IPS-18a (cell line): ENCODE measurements at regions not wholly inside any gene's neighbourhood (a gene's known extent, or its start where the extent isn't known, plus 50 kb on each side); places are given as distances from the start of the nearest gene placed in this dataset.
"Not testable (repeated sequence)": the region's sequence is repeated elsewhere in the genome, so short reads cannot be mapped to it uniquely, and the experiment has no call there.

Experiments used
- H3K27ac ChIP-seq: one replicate; pipeline ENCODE4 v1.5.1; 2013; ENCODE audit warnings: low read length
- H3K27me3 ChIP-seq: one replicate; pipeline ENCODE4 v1.6.1; 2013; ENCODE audit warnings: mild to moderate bottlenecking, low read length; ENCODE audit not compliant: control insufficient read depth, insufficient read depth
- H3K36me3 ChIP-seq: one replicate; pipeline ENCODE4 v1.6.1; 2013; ENCODE audit warnings: low read depth, low read length; ENCODE audit not compliant: control insufficient read depth
- H3K4me1 ChIP-seq: one replicate; pipeline ENCODE4 v1.6.1; 2013; ENCODE audit warnings: low read depth, low read length; ENCODE audit not compliant: control insufficient read depth
- H3K4me3 ChIP-seq: one replicate; pipeline ENCODE4 v1.5.1; 2013; ENCODE audit warnings: low read length
- H3K9ac ChIP-seq: one replicate; pipeline ENCODE4 v1.6.1; 2013; ENCODE audit warnings: mild to moderate bottlenecking, low read length, moderate library complexity
- H3K9me3 ChIP-seq: one replicate; pipeline ENCODE4 v1.6.1; 2013; ENCODE audit warnings: low read depth, low read length; ENCODE audit not compliant: control insufficient read depth

- no peaks in the 10 kb centered on the region for H3K36me3 ChIP-seq
These were observed 73.3 kb upstream of the PRKG1 start for GRCh38 chr10:51000976-51001375.

DNA sequence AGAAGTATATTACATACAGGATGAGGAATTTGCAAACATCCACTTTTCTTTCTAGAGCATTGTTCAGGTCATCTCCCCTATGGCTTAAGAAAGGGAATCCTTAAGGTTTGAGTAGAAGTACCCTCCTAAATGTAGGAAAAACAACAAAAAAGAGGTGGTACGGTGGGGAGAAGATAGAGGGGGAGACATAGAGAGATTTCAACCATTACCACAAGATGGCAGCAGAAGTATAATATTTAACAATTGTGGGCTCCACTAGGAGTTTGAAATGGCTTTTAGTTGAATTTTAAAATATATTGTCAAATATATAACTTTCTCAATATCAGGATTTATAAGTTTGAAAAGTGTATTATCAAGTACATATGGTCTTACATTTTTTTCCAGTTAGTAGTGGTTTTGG lies 72.7 kb upstream of the PRKG1 start:
- H3K9ac ChIP-seq, result no peak overlapping the region
- H3K27ac ChIP-seq, result no peak overlapping the region
- H3K4me1 ChIP-seq, result peaks cover 12% of the 10 kb centered on the region
- H3K27me3 ChIP-seq, result no peaks in the 10 kb centered on the region
- no peaks in the 10 kb centered on the region for H3K9me3 ChIP-seq
- H3K36me3 ChIP-seq, result no peaks in the 10 kb centered on the region
- no peak overlapping the region for H3K4me3 ChIP-seq

More at GRCh38 chr10:51000976-51001375, 73.3 kb upstream of the PRKG1 start:
- peaks cover 6% of the 10 kb centered on the region for H3K4me1 ChIP-seq
- H3K9ac ChIP-seq, result no peak overlapping the region
- no peak overlapping the region for H3K4me3 ChIP-seq
- no peak overlapping the region for H3K27ac ChIP-seq
- no peaks in the 10 kb centered on the region for H3K9me3 ChIP-seq
- H3K27me3 ChIP-seq, result no peaks in the 10 kb centered on the region

DNA sequence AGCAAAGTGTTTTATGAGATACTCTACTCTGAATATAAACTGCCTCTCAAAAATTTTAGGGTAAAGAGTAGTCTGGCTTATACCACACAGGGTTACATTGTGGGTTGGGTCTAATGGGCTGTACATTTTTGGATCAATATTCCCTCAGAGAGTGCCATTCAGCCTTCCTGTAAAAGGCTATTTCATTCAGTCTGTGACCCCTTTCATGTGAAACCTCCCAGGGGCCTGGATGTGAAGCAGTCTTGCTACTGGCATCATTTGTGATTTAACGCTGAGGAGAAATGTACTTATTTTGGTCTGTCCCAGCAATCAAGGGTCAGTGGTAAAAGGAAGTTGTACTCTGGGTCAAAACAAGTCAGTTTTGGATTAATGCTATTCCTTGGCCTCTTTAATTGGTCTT lies 71.8 kb upstream of the PRKG1 start:
- Histone ChIP-seq H3K4me3 (no peak overlapping the region), H3K27me3 (no peaks in the 10 kb centered on the region), H3K4me1 (peaks cover 12% of the 10 kb centered on the region), H3K27ac (no peak overlapping the region), H3K9me3 (no peaks in the 10 kb centered on the region), H3K36me3 (no peaks in the 10 kb centered on the region), H3K9ac (no peak overlapping the region)

DNA sequence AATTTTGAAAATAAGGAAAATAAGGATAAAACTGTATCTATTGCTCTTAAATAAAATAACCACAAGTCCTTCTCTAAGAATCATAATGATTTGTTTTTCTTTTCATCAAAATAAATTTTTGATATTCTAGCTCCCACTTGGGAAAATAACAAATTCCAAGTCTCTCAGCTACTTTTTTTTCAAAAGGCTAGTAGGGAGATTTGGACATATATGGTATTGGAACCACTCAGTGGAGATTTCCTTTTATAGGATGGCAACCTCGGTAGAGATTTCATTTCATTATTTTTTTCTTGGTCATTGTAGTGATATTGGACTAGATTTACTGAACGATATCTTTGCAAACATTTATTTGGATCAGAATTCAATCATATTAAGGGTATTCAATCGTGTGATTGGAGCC lies 69.5 kb upstream of the PRKG1 start:
- Histone ChIP-seq H3K9ac (no peak overlapping the region), H3K4me3 (no peak overlapping the region), H3K36me3 (no peaks in the 10 kb centered on the region), H3K4me1 (peaks cover 12% of the 10 kb centered on the region), H3K27ac (no peak overlapping the region), H3K9me3 (no peaks in the 10 kb centered on the region), H3K27me3 (no peaks in the 10 kb centered on the region)

- Histone ChIP-seq H3K9ac (no peak overlapping the region), H3K4me3 (no peak overlapping the region), H3K4me1 (peaks cover 12% of the 10 kb centered on the region), H3K27ac (no peak overlapping the region), H3K27me3 (no peaks in the 10 kb centered on the region), H3K9me3 (no peaks in the 10 kb centered on the region), H3K36me3 (no peaks in the 10 kb centered on the region)
These were observed 68.7 kb upstream of the PRKG1 start for GRCh38 chr10:51005551-51005950.

- H3K4me3 ChIP-seq, result no peak overlapping the region
These were observed 67.6 kb upstream of the PRKG1 start for GRCh38 chr10:51006686-51007085.

DNA sequence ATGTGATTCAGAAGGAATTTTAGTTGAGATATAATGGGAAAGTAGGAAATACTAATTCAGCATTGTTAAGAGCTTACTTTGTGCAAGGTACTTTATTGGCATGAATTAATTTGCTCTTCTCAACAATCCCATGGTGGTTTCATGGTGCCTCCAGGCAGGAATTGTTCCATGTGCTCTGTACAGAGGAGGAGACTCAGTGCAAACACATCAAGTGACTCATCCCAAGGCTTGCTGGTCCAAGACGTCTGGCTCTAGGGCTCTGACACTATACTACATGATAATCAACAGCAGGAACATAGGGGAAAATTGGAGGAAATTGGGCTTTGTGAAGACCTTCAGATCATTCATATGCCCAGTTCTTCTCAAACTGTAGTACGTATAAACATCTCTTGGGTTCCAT lies 66.5 kb upstream of the PRKG1 start:
- no peaks in the 10 kb centered on the region for H3K27me3 ChIP-seq
- H3K36me3 ChIP-seq, result no peaks in the 10 kb centered on the region
- H3K27ac ChIP-seq, result no peak overlapping the region
- H3K4me3 ChIP-seq, result no peak overlapping the region
- H3K4me1 ChIP-seq, result peaks cover 12% of the 10 kb centered on the region
- H3K9ac ChIP-seq, result no peak overlapping the region
- H3K9me3 ChIP-seq, result no peaks in the 10 kb centered on the region

More at GRCh38 chr10:51006686-51007085, 67.6 kb upstream of the PRKG1 start:
- Histone ChIP-seq H3K36me3 (no peaks in the 10 kb centered on the region), H3K27me3 (no peaks in the 10 kb centered on the region), H3K4me1 (peaks cover 12% of the 10 kb centered on the region), H3K9ac (no peak overlapping the region), H3K9me3 (no peaks in the 10 kb centered on the region), H3K27ac (no peak overlapping the region)

DNA sequence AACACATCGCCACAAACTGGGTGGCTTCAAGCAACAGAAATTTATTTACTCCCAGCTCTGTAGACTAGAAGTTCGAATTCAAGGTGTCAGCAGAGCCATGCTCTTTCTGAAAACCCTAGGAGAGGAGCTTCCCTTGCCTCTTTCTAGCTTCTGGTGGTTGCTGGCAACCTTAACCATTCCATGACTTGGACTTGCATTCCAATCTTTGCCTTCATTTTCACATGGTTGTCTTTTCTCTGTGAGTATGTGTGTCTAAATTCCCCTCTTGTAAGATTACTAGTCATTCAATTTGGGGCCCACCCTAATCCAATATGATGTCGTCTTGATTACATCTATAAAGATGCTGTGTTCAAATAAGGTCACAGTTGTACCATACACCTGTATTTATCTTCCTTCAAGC lies 65.9 kb upstream of the PRKG1 start:
- no peaks in the 10 kb centered on the region for H3K9me3 ChIP-seq
- no peak overlapping the region for H3K9ac ChIP-seq
- no peak overlapping the region for H3K27ac ChIP-seq
- H3K27me3 ChIP-seq, result no peaks in the 10 kb centered on the region
- peaks cover 12% of the 10 kb centered on the region for H3K4me1 ChIP-seq
- no peaks in the 10 kb centered on the region for H3K36me3 ChIP-seq
- no peak overlapping the region for H3K4me3 ChIP-seq

- H3K27ac ChIP-seq, result no peak overlapping the region
- no peak overlapping the region for H3K4me3 ChIP-seq
- H3K9ac ChIP-seq, result no peak overlapping the region
- no peaks in the 10 kb centered on the region for H3K27me3 ChIP-seq
- no peaks in the 10 kb centered on the region for H3K9me3 ChIP-seq
- H3K4me1 ChIP-seq, result peaks cover 6% of the 10 kb centered on the region
- H3K36me3 ChIP-seq, result no peaks in the 10 kb centered on the region
These were observed 63.3 kb upstream of the PRKG1 start for GRCh38 chr10:51010977-51011376.

DNA sequence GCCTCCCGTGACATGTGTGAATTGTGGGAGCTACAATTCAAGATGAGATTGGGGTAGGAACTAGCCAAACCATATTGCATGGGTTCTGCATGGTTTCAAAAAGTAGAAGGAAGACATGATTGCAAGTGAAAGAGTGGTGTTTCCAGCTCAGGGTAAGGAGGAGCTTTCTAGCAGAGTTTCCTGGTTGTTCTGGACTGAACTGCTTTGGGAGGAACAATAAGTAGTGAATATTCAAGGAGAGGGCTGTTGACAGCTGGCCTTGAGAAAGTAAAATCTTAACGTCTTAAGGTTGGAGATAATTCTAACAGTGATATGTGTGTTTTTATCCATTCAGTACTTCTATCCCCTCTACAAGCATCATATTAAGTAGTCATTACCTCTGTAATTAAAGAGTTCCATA lies 62.2 kb upstream of the PRKG1 start:
- H3K4me1 ChIP-seq, result no peaks in the 10 kb centered on the region
- no peak overlapping the region for H3K27ac ChIP-seq
- no peak overlapping the region for H3K4me3 ChIP-seq
- no peaks in the 10 kb centered on the region for H3K36me3 ChIP-seq
- no peak overlapping the region for H3K9ac ChIP-seq
- H3K9me3 ChIP-seq, result no peaks in the 10 kb centered on the region
- no peaks in the 10 kb centered on the region for H3K27me3 ChIP-seq

DNA sequence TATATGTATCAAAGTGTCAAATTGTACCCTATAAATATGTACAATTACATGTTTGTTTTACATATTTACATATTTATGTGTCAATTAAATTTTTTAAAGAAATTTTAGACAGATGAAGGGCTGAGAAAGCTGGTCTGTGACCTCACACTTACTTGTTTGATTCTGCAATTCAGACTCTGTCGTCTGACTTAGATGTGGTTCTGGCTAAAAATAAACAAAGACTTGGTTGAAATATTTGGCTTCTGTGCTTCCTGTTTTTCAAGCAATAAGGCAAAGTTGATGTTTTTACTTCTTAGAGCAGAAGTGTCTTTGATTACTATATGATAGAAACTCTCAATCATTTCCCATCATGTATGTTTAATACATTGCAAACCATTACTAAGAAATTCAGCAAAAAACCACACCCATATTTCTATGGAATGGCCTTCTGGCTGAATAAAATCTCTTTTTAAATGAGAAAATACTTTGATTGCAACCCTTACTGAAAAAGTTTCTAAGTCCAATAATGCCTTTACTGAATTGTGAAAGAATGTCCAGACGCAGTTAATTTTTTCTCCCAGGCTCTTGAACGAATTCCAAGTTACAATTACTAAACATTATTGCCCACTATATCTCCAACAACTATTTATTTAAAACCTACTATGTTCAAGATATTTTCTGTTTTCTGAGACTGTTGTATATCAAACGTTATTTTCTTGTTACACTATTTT lies 59.5 kb upstream of the PRKG1 start:
- Histone ChIP-seq H3K9ac (no peak overlapping the region), H3K4me1 (no peaks in the 10 kb centered on the region), H3K27me3 (no peaks in the 10 kb centered on the region), H3K9me3 (no peaks in the 10 kb centered on the region), H3K4me3 (no peak overlapping the region), H3K36me3 (no peaks in the 10 kb centered on the region), H3K27ac (no peak overlapping the region)

DNA sequence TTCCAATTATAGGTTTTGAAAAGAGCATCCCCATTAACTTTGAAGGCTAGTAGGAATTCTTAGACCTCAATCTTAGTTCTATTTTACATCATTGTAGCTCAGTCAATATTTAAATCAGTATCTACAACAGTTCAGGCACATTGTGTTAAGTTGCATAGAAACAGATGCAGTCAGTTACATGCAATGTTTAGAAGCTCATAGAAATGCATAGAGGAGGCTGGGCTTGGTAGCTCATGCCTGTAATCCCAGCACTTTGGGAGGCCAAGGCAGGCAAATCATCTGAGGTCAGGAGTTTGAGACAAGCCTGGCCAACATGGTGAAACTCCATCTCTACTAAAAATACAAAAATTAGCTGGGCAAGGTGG lies 58.9 kb upstream of the PRKG1 start:
- H3K4me3 ChIP-seq, H3K9ac ChIP-seq, H3K36me3 ChIP-seq, H3K9me3 ChIP-seq, H3K27me3 ChIP-seq, H3K4me1 ChIP-seq, H3K27ac ChIP-seq: not testable (repeated sequence)
